ENCODE measurements at regions not wholly inside any gene's neighbourhood (a gene's known extent, or its start where the extent isn't known, plus 50 kb on each side); places are given as distances from the start of the nearest gene placed in this dataset.

- Histone ChIP-seq H2BK5ac (ENCODE audit: low read depth, low read length, poor library complexity, severe bottlenecking) (no peak overlapping the region), H3K18ac (ENCODE audit: low read depth, low read length) (no peak overlapping the region), H3K4me1 (ENCODE audit: control insufficient read depth, insufficient read depth, low read length) (no peaks in the 10 kb centered on the region), H3K14ac (replicated peaks; ENCODE audit: low read depth, low read length) (no peak overlapping the region), H2AFZ (replicated peaks; ENCODE audit: low read length, poor library complexity) (no peak overlapping the region), H3K27me3 (ENCODE audit: control insufficient read depth, insufficient read depth, low read length) (no peaks in the 10 kb centered on the region), H3K9me1 (ENCODE audit: insufficient read depth, low read length) (no peaks in the 10 kb centered on the region), H3K79me1 (ENCODE audit: low read depth in 1 of 2, low read length in 2 of 2) (no peaks in the 10 kb centered on the region), H2AK5ac (ENCODE audit: low read depth, low read length) (no peak overlapping the region), H3K4me3 (ENCODE audit: insufficient read depth, low read depth, low read length) (no peak overlapping the region), H4K91ac (ENCODE audit: insufficient read depth, low read depth, low read length) (no peak overlapping the region), H2AK9ac (replicated peaks; ENCODE audit: low read depth, low read length, poor library complexity) (no peak overlapping the region), H2BK20ac (ENCODE audit: low read depth, low read length) (no peak overlapping the region), H2BK15ac (ENCODE audit: low read depth, low read length) (no peak overlapping the region), H3K4ac (ENCODE audit: low read depth, low read length) (no peak overlapping the region), H3K9me3 (ENCODE audit: control insufficient read depth, insufficient read depth, low read length) (no peaks in the 10 kb centered on the region), H3K4me2 (ENCODE audit: low read depth, low read length) (no peak overlapping the region), H3K9ac (ENCODE audit: low read depth, low read length) (no peak overlapping the region), H3K23ac (ENCODE audit: low read depth, low read length) (no peak overlapping the region), H4K8ac (ENCODE audit: low read depth in 2 of 2, low read length in 2 of 2) (no peak overlapping the region), H4K5ac (ENCODE audit: low read depth, low read length) (no peak overlapping the region), H3K27ac (ENCODE audit: insufficient read depth, low read length) (no peak overlapping the region), H3K36me3 (ENCODE audit: control insufficient read depth, insufficient read depth, low read length) (no peaks in the 10 kb centered on the region), H4K20me1 (ENCODE audit: insufficient read depth, low read length) (no peaks in the 10 kb centered on the region), H2BK120ac (ENCODE audit: low read depth, low read length) (no peak overlapping the region), H3K56ac (ENCODE audit: extremely low read depth, insufficient read depth, low read length) (no peak overlapping the region)
- intact Hi-C loops (cut with micrococcal nuclease) (no loop called here), dilution Hi-C loops (cut with HindIII; ENCODE audit: low sequenced_read_pairs, unreplicated experiment) (no loop called here), in situ Hi-C loops (cut with MboI; ENCODE audit: low sequenced_read_pairs) (no loop called here)
- WGBS, 2 experiments (ENCODE audit: extremely low coverage in 2 of 2, insufficient read length in 1 of 2) = no CpG with 5 or more reads among the region's 2 CpGs
- TF ChIP-seq CEBPB (IDR thresholded peaks at IDR 0.05; ENCODE audit: low read depth, low read length) (no peak), USF2 (IDR thresholded peaks at IDR 0.05; ENCODE audit: low read depth, low read length) (no peak), BHLHE40 (IDR thresholded peaks at IDR 0.05; ENCODE audit: low read depth, low read length) (no peak), POLR2A (IDR thresholded peaks at IDR 0.05; ENCODE audit: low read depth, low read length) (no peak), MAFK (IDR thresholded peaks at IDR 0.05; ENCODE audit: low read depth, low read length) (no peak), RCOR1 (IDR thresholded peaks at IDR 0.05; ENCODE audit: insufficient replicate concordance, low read length) (no peak), CHD1 (IDR thresholded peaks at IDR 0.05; ENCODE audit: low read depth, low read length) (no peak), RFX5 (IDR thresholded peaks at IDR 0.05; ENCODE audit: low read depth, low read length) (no peak), NFE2L2 (IDR thresholded peaks at IDR 0.05; ENCODE audit: low read depth, low read length) (no peak), RAD21 (IDR thresholded peaks at IDR 0.05; ENCODE audit: low read length) (no peak), FOS (IDR thresholded peaks at IDR 0.05; ENCODE audit: low read depth, low read length) (no peak), MAZ (IDR thresholded peaks at IDR 0.05; ENCODE audit: borderline replicate concordance, low read depth, low read length) (no peak)
- BruUV-seq (replicated peaks) = no TSS peak
- ChIA-PET CTCF (interaction anchor here (1.3 kb wide), 1 partner anchor 19 kb away, joined by 3 read pairs; no protein-coding TSS in a partner anchor), POLR2A (ENCODE audit: unreplicated experiment) (no interaction called here)
- DNase-seq = no peak
- no peak for ATAC-seq (ENCODE audit: low read depth)
Measured at GRCh38 chr4:181323061-181323460, 920.1 kb upstream of the TENM3 start.

Measured in IMR-90 (cell line).